TTC549 (cell line): ENCODE measurements at regions not wholly inside any gene's neighbourhood (a gene's known extent, or its start where the extent isn't known, plus 50 kb on each side); places are given as distances from the start of the nearest gene placed in this dataset.

Experiments used
- FAIRE-seq: peaks from 2 replicates; lab custom pipeline; 2012; peaks lifted over from hg19 to GRCh38; lab: Jason Lieb, UNC

GRCh38 chr12:125271892-125272291 lies 206.7 kb downstream of the AACS start:
- FAIRE-seq, result no peak

DNA sequence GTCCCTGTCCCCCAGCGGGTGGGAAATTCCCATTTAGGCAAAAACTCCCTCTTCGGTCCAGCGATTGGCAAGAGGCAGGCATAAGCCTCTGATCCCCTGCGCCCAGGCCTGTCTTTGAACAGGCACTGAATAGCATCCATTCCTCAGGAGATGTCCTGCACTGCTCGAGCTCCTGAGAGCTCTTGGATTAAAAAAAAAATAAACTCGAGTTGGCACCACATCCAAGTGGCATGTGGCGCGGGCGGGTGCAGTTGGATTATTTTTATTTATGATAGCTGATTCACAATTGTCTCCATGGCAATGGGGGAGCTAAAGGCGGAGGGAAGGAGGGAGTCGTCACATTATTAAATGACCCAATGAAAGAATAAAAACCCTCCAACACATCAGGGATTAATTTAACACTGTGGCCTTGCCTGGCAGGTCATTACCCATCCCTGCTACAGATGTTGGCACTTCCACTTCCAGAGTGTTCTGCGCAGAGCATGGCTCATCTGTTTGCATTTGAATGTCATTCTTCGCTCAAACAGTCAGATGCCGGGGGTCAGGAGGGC lies 207.2 kb downstream of the AACS start:
- no peak for FAIRE-seq

- no peak for FAIRE-seq
Measured at GRCh38 chr12:125276567-125276966, 211.3 kb downstream of the AACS start.

DNA sequence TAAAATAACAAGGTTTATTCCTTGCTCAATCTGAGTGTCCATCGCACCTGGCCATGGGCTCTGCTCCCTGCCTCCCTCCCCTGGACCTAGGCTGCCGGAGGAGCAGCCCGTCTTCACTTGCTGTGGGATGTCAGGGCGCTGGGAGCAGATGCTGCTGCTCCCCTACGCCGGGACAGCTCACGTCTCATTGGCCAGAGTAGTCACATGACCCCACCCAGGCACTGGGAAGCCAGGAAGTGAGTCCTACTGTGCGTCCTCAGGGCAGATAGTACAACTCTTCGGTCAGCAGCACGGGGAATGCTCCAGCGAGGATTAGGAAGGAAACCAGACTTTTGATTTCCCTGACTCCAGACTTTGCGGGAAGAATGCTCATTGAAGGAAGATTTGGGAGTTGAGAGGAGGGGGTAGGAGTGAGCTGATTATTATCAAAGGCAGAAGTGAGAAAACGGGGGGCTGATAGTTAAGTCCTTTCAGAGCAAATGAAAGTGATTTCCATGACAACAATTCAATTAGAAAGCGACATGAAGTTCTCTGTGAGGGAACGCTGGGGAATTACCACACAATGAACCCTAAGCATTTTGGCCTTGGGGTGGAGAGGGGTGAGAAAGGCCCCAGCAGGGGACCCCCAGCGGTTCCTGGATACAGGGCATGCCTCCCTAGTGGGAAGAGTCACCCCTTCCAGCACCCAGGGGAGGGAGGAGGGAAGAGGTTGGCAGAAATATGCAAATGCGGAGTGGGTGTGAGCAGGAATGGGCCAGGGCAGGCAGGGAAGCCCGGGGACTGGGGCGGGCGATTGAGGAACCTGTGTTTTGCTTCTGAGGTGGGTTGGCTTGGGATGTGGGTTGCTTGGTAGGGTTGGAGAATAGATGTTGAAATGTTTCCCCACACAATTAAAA lies 215.5 kb downstream of the AACS start:
- FAIRE-seq, result no peak

DNA sequence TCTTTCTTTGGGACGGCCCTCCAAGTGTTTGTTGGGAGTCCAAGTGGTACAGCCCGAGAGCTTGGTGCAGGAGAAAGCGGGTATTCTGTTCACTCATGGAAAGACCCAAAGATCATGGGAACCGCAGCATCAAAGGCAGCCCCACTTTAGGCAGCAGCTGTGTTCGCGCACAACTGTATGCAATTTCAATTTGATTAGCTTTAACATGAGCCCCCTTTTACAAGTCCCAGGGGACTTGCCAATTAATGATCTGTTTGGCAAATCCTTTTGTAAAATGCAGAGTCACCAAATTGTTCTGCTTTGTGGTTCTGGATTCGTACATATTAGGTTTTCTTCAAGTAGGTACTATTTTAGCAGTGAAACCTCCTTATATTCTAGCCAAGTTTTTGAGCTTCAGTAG lies 217.7 kb downstream of the AACS start:
- no peak for FAIRE-seq

DNA sequence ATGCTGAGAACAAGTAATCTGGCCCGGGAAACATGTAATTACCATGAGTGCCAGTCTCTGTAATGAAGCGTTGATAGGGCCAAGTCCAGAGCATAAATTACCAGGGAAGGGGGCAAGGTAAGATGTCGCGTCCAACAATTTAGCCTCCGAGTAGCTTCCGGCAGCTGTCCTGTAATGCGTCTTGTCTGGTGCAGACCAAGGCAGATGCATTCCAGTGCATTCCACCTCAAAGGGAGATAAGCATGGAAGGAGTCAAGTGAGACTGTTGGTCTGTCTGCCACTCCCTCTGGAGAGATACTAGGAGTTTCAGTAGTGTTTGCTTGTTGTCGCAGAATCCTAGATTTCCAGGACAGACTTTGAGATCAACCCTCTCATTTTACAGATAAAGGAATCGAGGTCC lies 218.3 kb downstream of the AACS start:
- FAIRE-seq, result no peak

DNA sequence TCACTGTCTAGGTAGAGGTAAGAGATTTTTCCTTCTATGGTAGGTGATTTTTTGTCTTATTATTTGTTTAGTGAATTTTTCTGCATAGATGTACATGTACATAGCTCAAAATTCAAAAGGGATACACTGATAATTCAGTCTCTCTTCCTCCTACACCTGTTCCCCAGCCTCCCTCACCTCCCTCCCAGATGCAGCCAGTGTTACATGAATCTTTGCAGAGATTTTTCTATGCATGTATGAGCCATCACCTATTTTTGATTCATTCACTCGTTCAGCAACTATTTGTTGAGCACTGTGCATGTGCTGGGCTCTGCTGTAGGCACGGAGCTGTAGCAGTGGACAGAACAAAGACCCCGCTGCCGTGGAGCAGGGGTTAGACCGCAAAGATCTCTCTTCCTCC lies 218.9 kb downstream of the AACS start:
- no peak for FAIRE-seq

GRCh38 chr12:125284945-125285685 lies 219.9 kb downstream of the AACS start:
- FAIRE-seq, result no peak

DNA sequence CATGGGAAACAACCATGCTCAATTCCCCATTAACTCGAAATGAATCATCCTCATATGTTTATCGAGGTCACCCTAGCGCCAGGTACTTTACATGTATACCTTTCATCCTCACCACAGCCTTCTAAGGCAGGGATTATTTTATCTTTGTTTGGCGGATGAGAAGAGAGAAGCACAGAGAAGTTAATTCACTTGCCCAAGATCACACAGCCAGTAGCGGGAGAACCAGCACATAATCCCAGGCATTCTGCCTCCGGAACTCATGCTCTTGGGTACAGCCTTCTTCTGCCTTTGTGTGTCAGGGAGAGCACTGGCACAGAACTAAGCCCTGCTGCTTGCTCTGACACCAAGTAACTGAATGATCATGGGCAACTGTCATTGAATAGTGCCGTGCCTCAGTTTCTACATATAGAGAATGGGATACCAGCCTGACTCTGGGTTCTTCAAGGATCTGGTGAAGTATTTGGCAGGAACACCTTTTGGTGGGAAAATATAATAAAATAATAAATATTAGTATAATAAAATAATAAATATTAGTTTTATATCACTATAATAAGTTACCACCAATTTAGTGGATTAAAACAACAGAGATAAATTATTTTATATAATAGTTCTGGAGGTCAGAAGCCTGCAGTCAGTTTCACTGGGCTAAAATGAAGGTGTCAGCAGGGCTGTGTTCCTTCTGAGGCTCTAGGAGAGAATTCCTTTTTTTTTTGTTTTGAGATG lies 220.9 kb downstream of the AACS start:
- FAIRE-seq, result no peak

DNA sequence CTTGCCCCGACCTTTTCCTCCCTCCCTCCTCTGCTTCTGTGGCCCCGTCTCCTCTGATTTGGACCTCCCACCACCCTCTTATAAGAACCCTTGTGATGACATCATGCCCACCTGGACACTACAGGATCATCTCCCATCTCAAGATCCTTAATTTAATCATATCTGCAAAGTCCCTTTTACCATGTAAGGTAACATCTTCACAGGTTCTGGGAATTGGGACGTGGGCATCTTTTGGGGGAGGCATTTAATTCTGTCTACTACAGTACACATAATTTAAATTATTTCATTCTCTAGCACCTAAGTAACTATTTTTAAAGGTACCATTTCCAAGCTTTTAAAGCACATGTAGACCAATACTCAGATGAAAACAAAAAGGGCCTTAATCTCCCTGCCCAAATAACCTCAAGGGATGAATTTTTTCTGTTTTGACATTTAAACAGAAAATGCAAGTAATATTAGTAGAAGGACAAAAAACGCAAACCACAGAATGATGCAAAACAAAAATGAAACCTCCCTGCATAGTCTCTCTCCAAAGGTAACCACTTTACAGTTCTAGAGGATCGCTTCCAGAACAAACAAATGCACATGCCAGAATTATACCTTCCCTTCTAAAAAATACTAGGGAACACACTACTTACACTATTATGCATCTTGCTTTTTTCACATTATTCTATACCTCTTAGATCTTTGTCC lies 222.1 kb downstream of the AACS start:
- FAIRE-seq, result no peak

GRCh38 chr12:125288931-125289928 lies 224.0 kb downstream of the AACS start:
- no peak for FAIRE-seq

DNA sequence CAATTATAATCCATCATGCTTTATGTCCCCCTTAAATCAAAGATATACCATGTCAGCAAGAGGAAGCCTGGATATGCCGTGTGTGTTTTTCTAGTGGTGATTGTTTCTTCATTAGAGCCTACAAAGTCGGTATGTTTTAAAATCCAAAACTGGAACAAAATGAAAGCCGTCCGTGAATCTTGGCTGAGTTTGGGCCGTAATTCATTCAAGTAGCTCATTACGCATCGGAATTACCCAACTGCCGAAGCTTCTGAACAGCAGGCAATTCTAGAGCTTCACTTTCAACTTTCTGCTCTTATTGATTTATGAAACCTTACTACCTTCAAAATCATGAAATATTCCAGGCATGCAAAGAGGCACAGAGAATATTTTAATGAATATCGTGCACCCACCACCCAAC lies 224.7 kb downstream of the AACS start:
- no peak for FAIRE-seq

DNA sequence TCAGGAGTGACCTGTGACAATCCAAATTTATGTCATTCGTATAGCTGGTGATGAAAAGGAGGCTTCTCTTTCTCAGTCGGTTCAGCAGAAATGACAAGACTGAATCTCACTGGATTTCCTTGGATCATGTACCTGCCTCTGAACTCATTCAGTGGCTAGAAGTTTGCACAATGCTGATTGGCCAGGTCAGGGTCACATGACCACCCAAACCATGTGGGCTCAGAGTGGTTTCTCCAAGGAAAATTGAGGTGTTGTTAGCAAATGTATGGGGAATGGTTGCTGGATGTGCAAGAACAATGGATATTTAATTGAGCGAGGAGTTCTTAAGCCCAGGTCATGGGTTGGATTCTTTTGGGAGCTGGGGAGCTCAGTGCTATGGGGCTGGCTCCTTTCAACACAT lies 227.5 kb downstream of the AACS start:
- no peak for FAIRE-seq

DNA sequence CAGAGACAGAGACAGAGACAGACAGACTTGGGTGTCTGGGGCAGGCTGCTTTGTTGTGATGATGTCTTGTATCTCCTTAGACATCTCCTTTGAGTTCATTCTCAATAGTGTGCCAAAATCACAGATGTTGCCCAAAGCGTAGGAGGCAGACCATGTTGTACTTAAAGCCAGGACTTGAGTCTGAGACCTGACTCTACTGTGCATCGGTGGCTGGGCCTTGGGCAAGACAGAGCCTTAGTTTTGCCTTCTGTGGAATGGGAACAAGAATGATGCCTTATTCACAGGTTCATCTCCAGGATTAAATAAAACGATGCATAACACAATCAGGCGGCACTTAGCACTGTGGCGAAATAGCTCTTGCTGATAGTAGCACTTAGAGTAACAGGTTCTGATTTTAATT lies 230.3 kb downstream of the AACS start:
- FAIRE-seq, result no peak

- FAIRE-seq, result no peak
Measured at GRCh38 chr12:125296701-125297100, 231.5 kb downstream of the AACS start.

GRCh38 chr12:125299840-125300239 lies 234.6 kb downstream of the AACS start:
- FAIRE-seq, result no peak

DNA sequence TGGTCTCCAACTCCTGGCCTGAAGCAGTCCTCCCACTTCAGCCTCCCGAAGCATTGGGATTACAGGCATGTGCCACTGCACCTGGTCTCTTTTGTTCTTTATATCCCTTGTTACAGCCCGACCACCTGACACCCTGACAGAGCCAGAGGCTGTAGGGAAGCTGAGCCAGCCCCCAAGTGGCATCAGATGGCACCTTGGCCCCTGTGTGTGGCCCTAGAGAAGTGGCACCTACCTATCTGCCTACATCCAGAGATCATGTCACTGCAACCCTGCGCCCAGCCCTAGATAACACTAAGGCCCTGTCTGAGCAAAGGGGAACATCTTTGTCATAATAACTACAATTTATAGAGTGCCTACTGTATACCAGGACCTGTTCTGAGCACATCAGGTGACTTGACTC lies 235.0 kb downstream of the AACS start:
- no peak for FAIRE-seq

GRCh38 chr12:125303337-125303736 lies 238.1 kb downstream of the AACS start:
- no peak for FAIRE-seq

DNA sequence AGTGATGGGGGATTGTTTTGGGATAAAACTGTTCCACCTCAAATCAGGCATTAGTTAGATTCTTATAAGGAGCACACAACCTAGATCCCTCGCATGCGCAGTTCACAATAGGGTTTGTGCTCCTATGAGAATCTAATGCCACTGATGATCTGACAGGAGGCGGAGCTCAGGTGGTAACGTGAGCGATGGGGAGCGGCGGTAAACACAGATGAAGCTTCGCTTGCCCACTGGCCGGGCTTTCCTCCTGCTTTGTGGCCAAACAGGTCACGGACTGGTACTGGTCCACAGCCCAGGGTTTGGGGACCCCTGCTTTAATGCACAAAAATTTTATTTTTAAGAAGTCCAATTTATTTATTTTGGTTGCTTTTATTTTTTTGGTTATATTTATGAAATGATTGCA lies 238.8 kb downstream of the AACS start:
- FAIRE-seq, result no peak

- FAIRE-seq, result no peak
Measured at GRCh38 chr12:125305231-125305630, 240.0 kb downstream of the AACS start.

GRCh38 chr12:125310461-125310860 lies 245.2 kb downstream of the AACS start:
- no peak for FAIRE-seq
